ENCODE measurements at regions not wholly inside any gene's neighbourhood (a gene's known extent, or its start where the extent isn't known, plus 50 kb on each side); places are given as distances from the start of the nearest gene placed in this dataset.
A peak's percentile ranks its signal among the peaks of the same experiment; 100 is the strongest.

DNA sequence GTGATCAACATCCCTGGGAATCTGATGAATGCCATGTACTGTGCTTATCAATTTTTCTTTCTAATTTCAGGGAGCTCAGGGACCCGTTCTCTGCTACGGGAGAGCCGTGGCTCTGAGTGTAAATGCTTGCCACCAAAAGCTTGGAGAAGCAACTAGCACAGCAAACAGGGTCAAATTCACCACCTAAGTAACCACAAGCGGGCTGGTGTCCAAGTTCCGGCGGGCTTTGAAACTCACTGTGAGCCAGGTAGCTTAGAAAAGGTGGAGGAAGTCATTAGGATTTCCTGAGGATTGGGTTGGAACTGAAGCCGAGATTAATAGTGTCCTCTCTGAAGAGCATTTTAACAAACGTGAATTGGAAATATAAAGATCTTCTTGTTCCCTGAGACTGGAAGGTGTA, 87.2 kb downstream of the CLDN34 start:
- peaks cover 5% of the 10 kb centered on the region for H3K36me3 Mint-ChIP-seq (ENCODE audit: insufficient read depth, unreplicated experiment)
- intact Hi-C loops (cut with micrococcal nuclease; ENCODE audit: unreplicated experiment): no loop called here
- no peaks in the 10 kb centered on the region for H3K9me3 ChIP-seq
- H3K4me1 ChIP-seq: no peaks in the 10 kb centered on the region
- H3K27ac Mint-ChIP-seq (ENCODE audit: unreplicated experiment): no peak overlapping the region
- ChIA-PET CTCF (no interaction called here), POLR2A (no interaction called here)
- H3K27me3 ChIP-seq (replicated peaks; ENCODE audit: control insufficient read depth, insufficient read depth, low read length): no peaks in the 10 kb centered on the region
- H3K4me3 ChIP-seq (ENCODE audit: low read depth, low read length): no peak overlapping the region
- no peak overlapping the region for H3K4me3 Mint-ChIP-seq (ENCODE audit: unreplicated experiment)
- H3K4me1 Mint-ChIP-seq (ENCODE audit: low read depth, unreplicated experiment): no peaks in the 10 kb centered on the region
- TF ChIP-seq, protein P1, sequence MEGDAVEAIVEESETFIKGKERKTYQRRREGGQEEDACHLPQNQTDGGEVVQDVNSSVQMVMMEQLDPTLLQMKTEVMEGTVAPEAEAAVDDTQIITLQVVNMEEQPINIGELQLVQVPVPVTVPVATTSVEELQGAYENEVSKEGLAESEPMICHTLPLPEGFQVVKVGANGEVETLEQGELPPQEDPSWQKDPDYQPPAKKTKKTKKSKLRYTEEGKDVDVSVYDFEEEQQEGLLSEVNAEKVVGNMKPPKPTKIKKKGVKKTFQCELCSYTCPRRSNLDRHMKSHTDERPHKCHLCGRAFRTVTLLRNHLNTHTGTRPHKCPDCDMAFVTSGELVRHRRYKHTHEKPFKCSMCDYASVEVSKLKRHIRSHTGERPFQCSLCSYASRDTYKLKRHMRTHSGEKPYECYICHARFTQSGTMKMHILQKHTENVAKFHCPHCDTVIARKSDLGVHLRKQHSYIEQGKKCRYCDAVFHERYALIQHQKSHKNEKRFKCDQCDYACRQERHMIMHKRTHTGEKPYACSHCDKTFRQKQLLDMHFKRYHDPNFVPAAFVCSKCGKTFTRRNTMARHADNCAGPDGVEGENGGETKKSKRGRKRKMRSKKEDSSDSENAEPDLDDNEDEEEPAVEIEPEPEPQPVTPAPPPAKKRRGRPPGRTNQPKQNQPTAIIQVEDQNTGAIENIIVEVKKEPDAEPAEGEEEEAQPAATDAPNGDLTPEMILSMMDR (IDR thresholded peaks at IDR 0.05; ENCODE audit: insufficient read depth in 1 of 2, low read depth in 1 of 2, low read length in 1 of 2, severe bottlenecking in 1 of 2, unreplicated experiment in 1 of 2): no peak
- no peaks in the 10 kb centered on the region for H3K27me3 Mint-ChIP-seq (ENCODE audit: insufficient read depth, unreplicated experiment)
- no peak for DNase-seq
- BruUV-seq (replicated peaks): no TSS peak
- no peaks in the 10 kb centered on the region for H3K36me3 ChIP-seq (ENCODE audit: control insufficient read depth, insufficient read depth, low read length)
- no peaks in the 10 kb centered on the region for H3K9me3 Mint-ChIP-seq (ENCODE audit: unreplicated experiment)

DNA sequence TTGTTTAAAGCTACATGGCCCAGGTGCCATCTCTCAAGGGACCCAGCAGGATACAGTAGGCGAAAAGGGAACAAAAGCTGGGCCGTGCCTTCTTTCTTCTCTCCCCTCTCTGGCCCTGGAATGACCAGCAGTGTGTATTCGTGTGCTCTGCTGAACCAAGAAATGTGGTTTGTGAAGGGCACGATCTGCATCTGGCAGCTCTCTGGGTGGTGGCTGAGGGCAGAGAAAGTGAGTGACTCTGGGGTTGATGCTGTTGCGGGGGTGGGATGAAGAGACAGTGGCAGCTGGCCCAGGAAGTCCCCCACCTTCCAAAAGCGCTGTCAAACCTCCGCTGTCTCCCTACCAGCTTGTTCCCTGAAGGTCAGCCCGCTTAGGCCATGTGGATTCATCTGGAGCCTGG, 88.3 kb downstream of the CLDN34 start:
- Histone ChIP-seq H3K27me3 (replicated peaks; ENCODE audit: control insufficient read depth, insufficient read depth, low read length) (no peaks in the 10 kb centered on the region), H3K9me3 (no peaks in the 10 kb centered on the region), H3K36me3 (ENCODE audit: control insufficient read depth, insufficient read depth, low read length) (no peaks in the 10 kb centered on the region), H3K4me3 (ENCODE audit: low read depth, low read length) (no peak overlapping the region), H3K4me1 (no peaks in the 10 kb centered on the region)
- no TSS peak for BruUV-seq (replicated peaks)
- no peak for DNase-seq
- Mint-ChIP-seq H3K4me1 (ENCODE audit: low read depth, unreplicated experiment) (no peaks in the 10 kb centered on the region), H3K36me3 (ENCODE audit: insufficient read depth, unreplicated experiment) (peaks cover 12% of the 10 kb centered on the region), H3K27ac (ENCODE audit: unreplicated experiment) (no peak overlapping the region), H3K27me3 (ENCODE audit: insufficient read depth, unreplicated experiment) (no peaks in the 10 kb centered on the region), H3K9me3 (ENCODE audit: unreplicated experiment) (no peaks in the 10 kb centered on the region), H3K4me3 (ENCODE audit: unreplicated experiment) (no peak overlapping the region)
- TF ChIP-seq, protein P1 (IDR thresholded peaks at IDR 0.05; ENCODE audit: insufficient read depth in 1 of 2, low read depth in 1 of 2, low read length in 1 of 2, severe bottlenecking in 1 of 2, unreplicated experiment in 1 of 2): no peak
- intact Hi-C loops (cut with micrococcal nuclease; ENCODE audit: unreplicated experiment): no loop called here
- ChIA-PET POLR2A (no interaction called here), CTCF (no interaction called here)

DNA sequence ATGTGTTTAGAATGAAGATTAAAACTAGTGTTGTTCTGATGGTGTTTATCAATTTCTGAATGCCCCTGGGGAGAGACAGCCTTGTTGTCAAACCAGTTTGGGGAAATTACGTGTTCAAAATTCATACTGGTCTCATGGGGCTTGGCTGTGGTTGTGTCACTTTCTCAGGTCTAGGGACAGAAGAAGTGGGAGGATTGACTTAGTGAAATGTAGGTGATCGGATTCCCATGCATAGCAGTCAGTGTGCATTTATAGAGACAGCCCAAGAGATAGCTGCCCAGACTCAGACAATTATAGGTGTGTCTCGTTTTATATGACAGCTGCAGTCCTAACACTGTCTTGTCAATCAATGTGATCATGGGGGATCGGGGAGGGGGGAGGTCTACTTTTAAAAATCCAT, 94.4 kb upstream of the CLCN4 start:
- ChIA-PET CTCF (no interaction called here), POLR2A (no interaction called here)
- Histone ChIP-seq H3K27me3 (replicated peaks; ENCODE audit: control insufficient read depth, insufficient read depth, low read length) (no peaks in the 10 kb centered on the region), H3K4me3 (ENCODE audit: low read depth, low read length) (no peak overlapping the region), H3K9me3 (no peaks in the 10 kb centered on the region), H3K36me3 (ENCODE audit: control insufficient read depth, insufficient read depth, low read length) (no peaks in the 10 kb centered on the region), H3K4me1 (peaks cover 10% of the 10 kb centered on the region; the same call in 1 of the 2 replicates)
- BruUV-seq (replicated peaks): no TSS peak
- no peaks in the 10 kb centered on the region for H3K27me3 Mint-ChIP-seq (ENCODE audit: insufficient read depth, unreplicated experiment)
- peaks cover 9% of the 10 kb centered on the region for H3K4me1 Mint-ChIP-seq (ENCODE audit: low read depth, unreplicated experiment)
- no peak overlapping the region for H3K4me3 Mint-ChIP-seq (ENCODE audit: unreplicated experiment)
- H3K36me3 Mint-ChIP-seq (ENCODE audit: insufficient read depth, unreplicated experiment): peaks cover 8% of the 10 kb centered on the region
- no peaks in the 10 kb centered on the region for H3K9me3 Mint-ChIP-seq (ENCODE audit: unreplicated experiment)
- intact Hi-C loops (cut with micrococcal nuclease; ENCODE audit: unreplicated experiment): loop anchor here (2.0 to 5.0 kb wide), 3 partner anchors 45 to 65 kb away; no protein-coding TSS in a partner anchor
- no peak overlapping the region for H3K27ac Mint-ChIP-seq (ENCODE audit: unreplicated experiment)
- TF ChIP-seq, protein P1 (IDR thresholded peaks at IDR 0.05; ENCODE audit: insufficient read depth in 1 of 2, low read depth in 1 of 2, low read length in 1 of 2, severe bottlenecking in 1 of 2, unreplicated experiment in 1 of 2): no peak
- DNase-seq: peak in 1 of 2 experiments; percentile 4

Measured in Caco-2 (cell line).